ENCODE measurements at regions not wholly inside any gene's neighbourhood (a gene's known extent, or its start where the extent isn't known, plus 50 kb on each side); places are given as distances from the start of the nearest gene placed in this dataset.
"Not testable (repeated sequence)": the region's sequence is repeated elsewhere in the genome, so short reads cannot be mapped to it uniquely, and the experiment has no call there.

DNA sequence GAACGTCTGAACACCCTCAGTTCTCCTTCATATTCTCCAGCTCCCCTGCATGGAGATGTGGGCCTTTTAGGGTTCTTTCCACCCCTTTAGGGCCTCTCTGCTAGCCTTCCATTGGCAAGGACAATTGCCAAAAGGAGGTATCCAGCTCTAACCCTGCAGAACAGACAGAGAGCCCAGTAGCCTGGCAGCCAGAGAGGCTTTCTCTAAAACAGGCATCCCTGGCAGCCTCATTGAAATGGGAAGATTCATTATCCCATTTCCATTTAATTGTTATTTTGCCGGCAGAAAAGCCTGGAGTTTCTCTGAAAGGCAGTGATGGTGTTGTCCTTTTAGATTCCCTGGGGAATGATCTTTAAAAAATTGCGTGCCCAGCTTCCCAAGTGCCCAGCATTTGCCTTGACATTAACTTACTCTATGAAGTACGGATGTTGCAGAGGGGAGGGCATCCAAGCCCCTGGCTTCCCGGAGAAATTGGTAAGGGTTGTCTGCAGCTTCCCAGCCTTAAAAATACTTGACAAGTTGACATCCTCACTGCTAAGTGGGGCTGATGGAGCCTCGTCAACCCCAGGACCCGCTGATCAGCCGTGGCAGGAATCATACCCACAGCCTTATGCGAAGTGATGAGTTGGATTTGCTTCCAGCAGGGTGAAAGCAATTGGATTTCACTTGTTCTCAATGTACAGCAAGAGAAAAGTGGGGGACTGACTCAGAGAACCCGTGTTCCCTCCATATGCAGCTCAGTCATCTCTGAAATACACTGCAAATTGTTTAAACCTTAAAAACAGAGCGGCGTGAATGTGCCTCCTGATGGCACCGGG is 244.1 kb downstream of the CRLF2 start:
- in situ Hi-C loops (cut with HindIII; ENCODE audit: low sequenced_read_pairs), result no loop called here
- no peak for DNase-seq (ENCODE audit: low read depth, low spot score)
- H3K4me3 ChIP-seq (ENCODE audit: low read depth, low read length), result no peak overlapping the region
- TF ChIP-seq, protein P1, sequence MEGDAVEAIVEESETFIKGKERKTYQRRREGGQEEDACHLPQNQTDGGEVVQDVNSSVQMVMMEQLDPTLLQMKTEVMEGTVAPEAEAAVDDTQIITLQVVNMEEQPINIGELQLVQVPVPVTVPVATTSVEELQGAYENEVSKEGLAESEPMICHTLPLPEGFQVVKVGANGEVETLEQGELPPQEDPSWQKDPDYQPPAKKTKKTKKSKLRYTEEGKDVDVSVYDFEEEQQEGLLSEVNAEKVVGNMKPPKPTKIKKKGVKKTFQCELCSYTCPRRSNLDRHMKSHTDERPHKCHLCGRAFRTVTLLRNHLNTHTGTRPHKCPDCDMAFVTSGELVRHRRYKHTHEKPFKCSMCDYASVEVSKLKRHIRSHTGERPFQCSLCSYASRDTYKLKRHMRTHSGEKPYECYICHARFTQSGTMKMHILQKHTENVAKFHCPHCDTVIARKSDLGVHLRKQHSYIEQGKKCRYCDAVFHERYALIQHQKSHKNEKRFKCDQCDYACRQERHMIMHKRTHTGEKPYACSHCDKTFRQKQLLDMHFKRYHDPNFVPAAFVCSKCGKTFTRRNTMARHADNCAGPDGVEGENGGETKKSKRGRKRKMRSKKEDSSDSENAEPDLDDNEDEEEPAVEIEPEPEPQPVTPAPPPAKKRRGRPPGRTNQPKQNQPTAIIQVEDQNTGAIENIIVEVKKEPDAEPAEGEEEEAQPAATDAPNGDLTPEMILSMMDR (IDR thresholded peaks at IDR 0.05; ENCODE audit: low read depth, low read length), result no peak

DNA sequence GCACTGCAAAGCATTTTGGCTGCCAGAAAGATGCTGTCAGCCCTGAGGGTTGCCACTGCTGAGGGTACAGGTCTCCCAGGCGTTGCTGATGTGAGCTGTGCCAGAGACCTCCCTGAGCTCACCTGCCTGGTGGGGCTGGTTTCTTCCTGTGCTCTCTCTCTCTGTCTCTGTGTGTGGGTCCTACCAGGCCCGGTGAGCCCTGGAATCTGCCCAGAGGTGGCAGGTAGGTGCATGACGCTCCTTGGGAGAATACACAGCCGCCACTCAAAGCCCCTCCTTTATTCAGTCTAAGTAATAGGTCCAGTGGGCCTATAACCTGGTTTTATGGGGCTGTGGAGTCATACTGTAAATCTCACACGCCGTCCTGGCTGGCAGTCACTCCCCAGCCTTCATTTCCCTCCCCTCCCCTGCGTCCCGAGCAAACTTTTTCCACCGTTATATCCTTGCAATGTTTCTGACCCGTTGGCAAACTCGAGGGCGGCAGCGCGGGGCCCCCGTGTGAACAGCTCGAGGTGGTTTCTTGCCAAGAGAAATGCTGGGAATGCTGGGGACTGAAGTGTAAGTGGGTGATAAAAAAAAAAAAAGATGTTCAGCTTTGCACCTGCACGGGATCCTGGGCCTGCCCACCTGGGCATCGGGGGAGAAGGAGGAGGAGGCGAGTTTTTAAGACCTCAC is 245.9 kb downstream of the CRLF2 start:
- DNase-seq (ENCODE audit: low read depth, low spot score), result no peak
- TF ChIP-seq, protein P1 (IDR thresholded peaks at IDR 0.05; ENCODE audit: low read depth, low read length), result no peak
- in situ Hi-C loops (cut with HindIII; ENCODE audit: low sequenced_read_pairs), result no loop called here
- no peak overlapping the region for H3K4me3 ChIP-seq (ENCODE audit: low read depth, low read length)

- in situ Hi-C loops (cut with HindIII; ENCODE audit: low sequenced_read_pairs), result no loop called here
- DNase-seq (ENCODE audit: low read depth, low spot score), result no peak
- no peak overlapping the region for H3K4me3 ChIP-seq (ENCODE audit: low read depth, low read length)
- TF ChIP-seq, protein P1 (IDR thresholded peaks at IDR 0.05; ENCODE audit: low read depth, low read length), result no peak
These were observed 247.5 kb downstream of the CRLF2 start for GRCh38 chrX:964831-965416.

- DNase-seq (ENCODE audit: low read depth, low spot score), result no peak
- TF ChIP-seq, protein P1 (IDR thresholded peaks at IDR 0.05; ENCODE audit: low read depth, low read length), result no peak
- H3K4me3 ChIP-seq (ENCODE audit: low read depth, low read length), result no peak overlapping the region
- in situ Hi-C loops (cut with HindIII; ENCODE audit: low sequenced_read_pairs), result no loop called here
These were observed 251.6 kb downstream of the CRLF2 start for GRCh38 chrX:960821-961220.

DNA sequence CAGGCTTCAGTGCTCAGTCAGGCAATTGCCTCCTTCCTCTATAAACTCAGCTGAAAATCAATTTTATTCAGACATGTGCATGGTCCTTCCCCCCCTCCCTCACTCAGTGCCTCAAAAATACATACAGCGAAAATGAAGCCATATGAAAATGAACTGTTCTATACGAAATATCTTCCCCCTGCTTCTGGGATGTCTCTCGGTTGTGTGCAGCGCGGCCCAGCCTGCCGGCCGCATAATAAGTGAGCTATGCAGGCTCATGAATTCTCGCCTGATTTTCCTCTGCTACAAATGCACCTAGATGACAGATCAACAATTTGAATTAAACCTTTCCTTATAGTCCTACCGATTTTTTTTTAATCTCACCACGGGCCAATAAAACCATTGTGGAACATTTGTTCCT is 252.9 kb downstream of the CRLF2 start:
- in situ Hi-C loops (cut with HindIII; ENCODE audit: low sequenced_read_pairs), result no loop called here
- TF ChIP-seq, protein P1 (IDR thresholded peaks at IDR 0.05; ENCODE audit: low read depth, low read length), result no peak
- H3K4me3 ChIP-seq (ENCODE audit: low read depth, low read length), result no peak overlapping the region
- DNase-seq (ENCODE audit: low read depth, low spot score), result no peak

DNA sequence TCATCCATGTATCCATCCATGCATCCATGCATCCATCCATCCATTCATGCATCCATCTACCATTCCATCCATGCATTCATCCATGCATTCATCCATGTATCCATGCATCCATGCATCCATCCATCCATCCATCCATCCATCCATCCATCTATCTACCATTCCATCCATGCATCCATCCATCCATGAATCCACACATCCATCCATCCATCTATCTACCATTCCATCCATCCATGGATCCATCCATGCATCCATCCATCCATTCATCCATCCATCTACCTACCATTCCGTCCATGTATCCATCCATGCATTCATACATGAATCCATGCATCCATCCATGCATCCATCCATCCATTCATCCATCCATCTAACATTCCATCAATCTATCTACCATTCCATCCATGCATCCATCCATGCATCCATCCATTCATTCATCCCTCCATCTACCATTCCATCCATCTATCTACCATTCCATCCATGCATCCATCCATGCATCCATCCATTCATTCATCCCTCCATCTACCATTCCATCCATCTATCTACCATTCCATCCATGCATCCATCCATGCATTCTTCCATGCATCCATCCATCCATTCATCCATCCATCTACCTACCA is 257.2 kb downstream of the CRLF2 start:
- DNase-seq (ENCODE audit: low read depth, low spot score); in situ Hi-C loops (cut with HindIII; ENCODE audit: low sequenced_read_pairs); H3K4me3 ChIP-seq (ENCODE audit: low read depth, low read length): not testable (repeated sequence)

All from astrocyte of the spinal cord (primary cell).